Ishikawa (cell line): ENCODE measurements at regions not wholly inside any gene's neighbourhood (a gene's known extent, or its start where the extent isn't known, plus 50 kb on each side); places are given as distances from the start of the nearest gene placed in this dataset.

Experiments used
- RAD21 ChIP-seq: IDR thresholded peaks from 2 replicates; pipeline ENCODE4 v1.6.1; 2012; ENCODE audit warnings: low read depth
- TAF1 ChIP-seq: IDR thresholded peaks from 2 replicates; pipeline ENCODE4 v1.6.1; 2012; ENCODE audit warnings: low read depth, mild to moderate bottlenecking
- TCF12 ChIP-seq: IDR thresholded peaks from 2 replicates; pipeline ENCODE4 v1.6.1; 2012; ENCODE audit warnings: low read depth
- TF ChIP-seq, protein P1 (sequence below): IDR thresholded peaks from 2 replicates; pipeline ENCODE4 v1.6.1; 2012

DNA sequence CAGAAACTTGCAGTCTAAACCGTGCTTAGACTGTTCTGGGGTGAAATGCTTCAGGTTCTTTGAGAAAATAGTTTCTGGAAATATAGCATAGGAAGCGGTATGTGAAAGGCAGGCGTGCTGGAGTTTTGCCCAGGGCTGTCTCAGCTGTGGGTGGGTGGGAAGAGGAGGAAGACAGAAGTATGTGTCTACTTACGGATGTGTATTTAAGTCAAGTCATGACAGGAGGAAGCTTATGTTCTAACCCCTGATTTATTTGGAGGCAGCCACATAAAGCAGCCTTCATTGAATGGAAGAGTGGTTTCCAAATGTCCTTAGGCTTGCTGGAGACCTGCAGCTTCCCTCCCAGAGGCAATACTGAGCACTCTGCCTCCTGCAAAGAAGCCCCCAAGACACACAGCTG, 126.8 kb upstream of the ADRA1D start:
- TF ChIP-seq RAD21 = no peak
- no peak for TF ChIP-seq TCF12
- no peak for TF ChIP-seq TAF1
- TF ChIP-seq, protein P1, sequence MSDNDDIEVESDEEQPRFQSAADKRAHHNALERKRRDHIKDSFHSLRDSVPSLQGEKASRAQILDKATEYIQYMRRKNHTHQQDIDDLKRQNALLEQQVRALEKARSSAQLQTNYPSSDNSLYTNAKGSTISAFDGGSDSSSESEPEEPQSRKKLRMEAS = no peak
